ENCODE measurements at regions not wholly inside any gene's neighbourhood (a gene's known extent, or its start where the extent isn't known, plus 50 kb on each side); places are given as distances from the start of the nearest gene placed in this dataset.

DNA sequence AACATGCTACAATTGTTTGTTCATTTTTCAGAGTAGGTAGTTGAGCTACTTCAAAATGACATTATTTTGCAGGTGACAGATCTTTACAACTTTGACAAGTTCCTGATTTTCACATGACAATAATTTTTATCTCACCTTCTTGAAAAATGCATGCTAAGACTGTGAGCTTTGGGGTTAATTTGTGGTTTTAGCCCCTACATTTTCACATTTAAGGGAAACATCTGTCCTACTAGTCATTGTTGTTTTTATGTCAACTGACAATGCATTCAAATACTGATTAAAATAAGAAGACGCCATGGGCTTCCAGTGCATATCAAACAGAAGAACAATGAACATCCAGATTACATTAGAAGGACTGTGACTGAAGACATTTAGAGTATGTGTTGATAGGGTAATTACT, 1470.8 kb upstream of the TENM4 start:
- no peak for FAIRE-seq

DNA sequence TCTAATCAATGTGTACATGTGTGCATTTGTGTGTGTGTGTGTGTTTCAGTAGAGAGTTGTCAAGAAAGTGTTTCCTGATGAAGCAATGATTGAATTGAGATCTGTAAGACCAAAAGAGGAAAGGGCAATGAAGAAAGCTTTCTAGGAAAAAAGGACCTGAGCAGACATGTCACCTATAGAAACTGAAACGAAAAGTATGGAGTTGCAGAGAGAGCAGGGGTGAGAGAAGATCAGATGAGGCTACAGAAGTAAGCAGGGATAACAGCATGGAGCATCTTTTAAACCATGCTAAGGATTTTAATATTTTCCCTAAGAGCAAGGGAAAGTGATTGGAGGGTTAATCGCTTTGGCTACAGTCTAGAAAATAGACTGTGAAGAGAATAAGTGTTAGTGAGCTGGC, 1459.4 kb upstream of the TENM4 start:
- no peak for FAIRE-seq

DNA sequence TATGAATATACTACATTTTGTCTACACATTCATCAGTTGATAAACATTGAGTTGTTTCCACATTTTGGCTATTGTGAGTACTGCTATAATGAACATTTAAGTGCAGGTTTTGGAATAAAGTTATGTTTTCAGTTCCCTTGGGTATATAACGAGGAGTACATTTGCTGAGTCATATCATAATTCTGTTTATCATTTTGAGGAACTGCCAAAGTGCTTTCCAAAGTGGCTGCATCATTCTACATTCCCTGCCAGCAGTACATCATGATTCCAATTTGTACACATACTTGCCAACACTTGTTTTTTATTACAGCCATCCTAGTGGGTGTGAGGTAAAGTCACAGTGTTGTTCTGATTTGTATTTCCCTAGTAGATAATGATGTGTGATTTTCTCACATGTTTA, 1458.6 kb upstream of the TENM4 start:
- no peak for FAIRE-seq

DNA sequence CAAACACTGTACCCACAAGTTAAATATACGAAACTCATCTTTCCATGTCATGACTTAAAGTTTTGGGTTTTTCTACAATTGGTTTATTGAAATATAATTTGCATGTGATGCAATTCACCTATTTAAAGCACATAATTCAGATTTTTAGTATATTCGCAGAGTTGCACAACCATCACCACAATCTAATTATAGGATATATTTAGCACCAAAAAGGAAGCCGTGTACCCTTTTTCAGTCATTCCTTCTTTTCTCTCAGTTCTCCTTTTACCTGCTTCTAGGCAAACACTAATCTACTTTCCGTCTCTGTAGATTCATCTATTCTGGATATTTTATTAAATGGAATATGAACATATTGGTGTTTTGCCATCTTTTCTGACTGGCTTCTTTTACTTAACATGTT, 1458.1 kb upstream of the TENM4 start:
- FAIRE-seq, result no peak

DNA sequence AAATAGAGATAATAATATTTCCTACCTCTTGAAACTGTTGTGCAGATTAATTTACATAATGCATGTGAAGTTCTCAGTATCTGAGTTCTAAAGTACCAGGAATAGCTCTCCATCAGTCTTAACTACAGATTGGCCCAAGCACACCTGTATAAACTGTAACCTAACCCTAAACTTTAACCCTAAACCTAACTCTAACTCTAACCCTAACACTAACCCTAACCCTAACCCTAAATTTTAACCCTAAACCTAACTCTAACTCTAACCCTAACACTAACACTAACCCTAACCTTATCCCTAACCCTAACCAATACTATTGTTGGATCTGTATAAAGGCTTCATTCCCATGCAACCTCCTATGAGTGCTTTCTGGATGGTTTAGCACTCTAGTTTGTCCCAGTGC, 1445.9 kb upstream of the TENM4 start:
- no peak for FAIRE-seq

DNA sequence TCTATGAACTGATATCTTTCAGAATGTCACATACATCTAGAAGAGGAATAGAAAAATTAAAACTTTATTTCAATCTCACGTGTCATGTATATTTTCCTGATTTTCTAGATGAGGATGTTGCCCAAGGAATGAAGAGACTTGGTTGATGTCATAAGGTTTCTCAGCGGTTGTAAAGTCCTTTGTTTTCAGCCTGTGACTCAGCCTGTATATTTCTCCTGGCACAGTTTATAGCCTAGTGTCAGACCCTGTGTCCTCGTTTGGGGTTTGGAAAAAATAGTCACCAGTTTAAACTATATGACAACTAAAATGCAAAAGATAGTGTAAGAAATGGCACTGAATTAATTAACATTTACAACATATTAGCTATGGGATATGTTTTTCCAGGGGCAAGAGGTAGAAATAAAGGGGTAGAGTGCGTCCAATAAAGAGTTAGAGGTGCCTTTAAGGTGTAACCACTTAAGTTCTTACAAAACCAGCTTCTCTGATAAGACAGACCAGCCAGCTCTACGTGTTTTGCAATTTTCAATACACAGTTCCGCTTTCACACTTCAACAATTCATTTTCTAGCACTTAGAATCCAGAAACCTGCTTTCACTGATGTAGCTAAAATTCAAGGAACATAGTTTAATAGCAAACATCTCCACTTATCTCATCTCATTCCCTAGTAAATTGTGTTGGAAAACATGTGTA, 1432.6 kb upstream of the TENM4 start:
- FAIRE-seq, result no peak

DNA sequence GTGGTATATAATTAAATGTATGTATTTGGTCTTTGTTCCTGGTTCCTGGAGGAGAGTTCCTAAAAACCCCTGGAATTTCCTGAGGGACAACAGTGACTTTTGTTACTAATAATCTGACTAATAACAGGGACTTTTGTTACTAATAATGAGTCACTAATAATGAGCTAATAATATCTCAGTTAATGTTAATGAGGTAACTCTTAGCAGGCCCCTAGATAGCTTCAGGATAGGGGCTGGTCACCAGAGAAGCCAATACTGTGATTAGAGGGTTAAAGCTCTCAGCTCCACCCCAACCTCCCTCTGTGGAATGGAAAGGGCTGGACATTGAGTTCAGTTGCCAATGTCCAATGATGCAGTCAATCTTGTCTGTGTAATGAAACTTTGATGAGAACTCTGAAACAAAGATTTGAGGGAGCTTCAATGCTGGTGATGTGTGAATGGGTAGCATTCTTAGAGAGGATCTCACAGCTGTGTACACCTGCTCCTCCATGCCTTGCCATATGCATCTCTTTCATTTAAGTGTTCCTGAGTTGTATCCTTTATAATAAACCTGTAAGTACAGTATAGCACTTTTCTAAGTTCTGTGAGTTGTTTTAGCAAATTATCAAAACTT, 1431.4 kb upstream of the TENM4 start:
- no peak for FAIRE-seq

DNA sequence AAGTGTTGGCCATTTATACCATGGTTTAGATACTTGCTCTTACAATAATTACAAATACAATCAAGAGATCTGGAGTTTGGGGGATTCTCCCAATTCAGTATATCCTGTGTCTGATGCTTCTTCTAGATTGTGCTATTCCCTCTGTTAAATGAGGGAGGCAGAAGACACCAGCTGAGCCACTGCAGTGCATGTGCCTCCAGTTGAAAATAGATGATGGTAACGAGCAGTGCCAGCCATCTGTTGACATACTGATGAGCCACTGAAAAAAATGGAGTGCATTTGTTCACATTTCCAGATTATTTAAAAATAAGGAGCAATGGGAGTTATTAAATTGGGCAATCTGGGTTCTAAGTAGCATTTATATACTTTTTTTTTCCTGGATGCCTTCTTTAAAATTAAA, 1428.0 kb upstream of the TENM4 start:
- no peak for FAIRE-seq

DNA sequence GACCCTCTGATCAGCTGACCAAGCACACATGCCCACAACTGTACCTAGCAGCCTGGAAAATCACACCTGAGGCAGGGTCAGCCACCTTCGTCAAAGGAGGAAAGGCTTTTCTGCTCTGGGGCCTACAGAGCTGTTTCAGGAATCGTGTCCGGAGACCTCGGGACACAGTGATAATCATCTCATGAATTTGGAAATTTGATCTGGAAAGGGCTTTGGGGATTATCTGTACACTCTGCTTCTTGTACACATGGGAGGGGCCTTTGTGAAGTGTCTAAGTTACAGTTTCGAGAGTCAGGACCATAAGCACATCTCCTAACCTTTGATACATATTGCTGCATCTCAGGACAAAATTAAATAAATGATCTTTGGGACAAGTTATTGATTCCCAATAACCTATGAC, 1421.2 kb upstream of the TENM4 start:
- FAIRE-seq, result no peak

DNA sequence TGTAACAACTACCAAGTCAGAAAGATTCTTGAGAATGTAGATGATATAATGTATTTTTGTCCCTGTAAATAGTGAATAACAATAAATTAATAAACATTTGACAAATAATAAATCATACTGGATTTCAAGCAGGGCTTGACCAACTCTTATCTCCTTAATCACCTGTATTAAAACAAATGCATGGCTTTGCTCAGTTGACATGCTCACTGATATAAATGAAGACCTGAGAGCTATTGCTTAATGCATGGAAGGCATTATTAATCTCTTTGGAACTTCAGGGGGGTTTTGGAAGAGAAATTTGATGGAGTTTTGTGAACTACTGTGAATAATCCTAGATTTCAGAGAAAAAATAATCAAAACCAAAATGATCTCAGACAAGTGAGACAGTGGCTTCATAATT, 1420.4 kb upstream of the TENM4 start:
- FAIRE-seq, result no peak

DNA sequence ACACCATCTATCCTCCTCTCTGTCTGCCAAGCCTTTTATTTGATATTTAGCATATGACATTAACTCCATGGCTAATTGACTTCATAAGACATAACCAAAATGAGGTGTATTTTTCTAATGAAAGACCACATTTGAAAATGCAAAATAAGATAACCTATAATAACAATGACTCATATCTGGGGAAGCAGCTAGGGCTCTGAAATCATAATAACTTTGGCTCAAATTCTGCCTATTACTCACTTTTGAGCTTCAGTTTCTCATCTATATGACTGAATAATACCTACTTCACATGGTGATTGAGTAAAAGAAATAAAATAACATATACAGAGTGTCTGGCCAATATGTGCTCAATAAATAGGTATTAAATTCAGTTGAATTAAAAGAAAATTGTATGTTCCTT, 1419.8 kb upstream of the TENM4 start:
- FAIRE-seq, result no peak

DNA sequence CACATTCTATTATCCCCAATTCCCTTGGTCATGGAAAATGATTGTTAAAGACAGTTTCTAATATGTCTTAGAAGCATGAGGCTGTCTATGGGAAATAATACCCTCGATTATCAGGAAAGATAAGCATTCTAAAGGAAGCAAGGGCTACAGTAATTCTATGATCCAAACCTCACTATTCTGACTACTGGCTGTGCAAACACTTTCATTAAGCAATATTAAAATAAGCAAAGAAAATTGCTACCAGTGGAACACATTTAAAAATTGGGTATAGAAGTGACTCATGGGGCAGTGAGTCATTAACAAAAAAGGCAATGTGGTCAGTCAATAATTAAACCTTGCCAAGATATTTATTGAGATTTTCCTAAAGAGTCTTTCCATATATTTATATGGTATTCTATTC, 1415.2 kb upstream of the TENM4 start:
- FAIRE-seq, result no peak

DNA sequence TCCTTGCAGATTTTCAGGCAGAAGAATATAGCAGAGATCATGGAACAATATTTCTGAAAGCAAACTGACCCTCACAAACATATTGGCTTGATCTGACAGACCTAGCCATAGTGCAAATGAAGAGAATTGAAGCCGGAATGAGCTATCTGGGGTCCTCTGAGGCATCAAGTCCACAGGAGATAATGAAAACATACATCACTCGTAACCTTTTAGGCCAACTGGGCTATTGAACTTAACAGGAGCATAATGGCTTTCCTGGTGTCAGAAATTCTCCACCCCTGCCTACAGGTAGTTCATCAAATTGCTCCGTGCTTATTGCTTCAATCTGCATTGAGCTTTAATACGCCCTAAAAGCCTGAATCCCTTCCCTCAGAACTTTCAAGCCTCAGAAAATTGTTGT, 1414.6 kb upstream of the TENM4 start:
- no peak for FAIRE-seq

DNA sequence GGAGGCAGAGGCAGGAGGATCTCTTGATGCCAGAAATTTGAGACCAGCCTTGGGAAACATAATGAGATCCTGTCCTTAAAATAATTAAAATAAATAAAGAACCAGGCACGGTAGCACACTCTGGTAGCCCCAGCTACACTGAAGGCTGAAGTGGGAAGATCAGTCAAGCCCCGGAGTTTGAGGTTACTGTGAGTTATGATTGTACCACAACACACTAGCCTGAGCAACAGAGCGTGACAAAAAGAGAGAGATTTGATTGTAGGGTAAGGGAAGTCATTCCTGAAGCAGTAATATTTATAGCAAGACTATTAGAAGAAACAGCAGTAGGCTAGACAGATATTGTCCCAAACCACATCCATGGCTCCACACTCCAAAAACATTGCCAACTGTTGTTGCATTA, 1408.4 kb upstream of the TENM4 start:
- no peak for FAIRE-seq

DNA sequence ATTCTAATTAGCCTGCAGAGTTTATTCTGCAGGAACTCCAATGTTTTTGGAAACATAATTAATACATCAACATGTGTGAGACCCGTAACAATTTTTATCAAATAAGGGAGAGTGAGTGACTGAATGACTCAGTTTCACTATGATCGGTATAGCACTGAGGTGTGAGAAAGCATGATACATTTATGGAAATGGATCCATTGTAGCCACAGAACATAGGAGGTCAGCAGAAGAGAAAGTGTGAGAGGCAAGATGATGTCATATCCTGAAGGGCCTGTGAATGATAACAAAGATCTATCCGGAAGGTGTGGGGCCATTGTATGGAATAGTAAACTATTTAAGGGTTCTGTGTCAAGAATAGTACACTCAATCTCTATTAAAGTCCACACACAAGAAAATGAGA, 1406.1 kb upstream of the TENM4 start:
- no peak for FAIRE-seq

DNA sequence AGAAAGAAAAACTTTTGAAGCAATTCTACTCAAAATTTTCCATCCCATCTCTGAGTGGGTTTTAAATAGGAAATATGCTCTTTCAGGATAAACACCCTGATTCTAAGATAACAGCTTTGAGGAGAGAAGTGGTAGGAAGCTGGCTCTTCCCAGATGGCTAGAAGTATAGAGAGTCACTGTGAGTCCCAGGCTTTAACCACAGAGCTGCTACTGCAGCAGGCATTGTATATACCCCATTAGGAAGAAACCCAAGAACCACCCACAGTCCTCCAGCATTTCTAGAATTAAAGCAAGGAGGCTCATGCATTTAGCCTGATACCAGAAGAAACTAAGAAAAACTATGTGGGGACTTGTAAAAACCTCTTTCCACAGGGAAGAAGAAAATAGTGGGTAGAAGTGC, 1405.6 kb upstream of the TENM4 start:
- FAIRE-seq, result no peak

DNA sequence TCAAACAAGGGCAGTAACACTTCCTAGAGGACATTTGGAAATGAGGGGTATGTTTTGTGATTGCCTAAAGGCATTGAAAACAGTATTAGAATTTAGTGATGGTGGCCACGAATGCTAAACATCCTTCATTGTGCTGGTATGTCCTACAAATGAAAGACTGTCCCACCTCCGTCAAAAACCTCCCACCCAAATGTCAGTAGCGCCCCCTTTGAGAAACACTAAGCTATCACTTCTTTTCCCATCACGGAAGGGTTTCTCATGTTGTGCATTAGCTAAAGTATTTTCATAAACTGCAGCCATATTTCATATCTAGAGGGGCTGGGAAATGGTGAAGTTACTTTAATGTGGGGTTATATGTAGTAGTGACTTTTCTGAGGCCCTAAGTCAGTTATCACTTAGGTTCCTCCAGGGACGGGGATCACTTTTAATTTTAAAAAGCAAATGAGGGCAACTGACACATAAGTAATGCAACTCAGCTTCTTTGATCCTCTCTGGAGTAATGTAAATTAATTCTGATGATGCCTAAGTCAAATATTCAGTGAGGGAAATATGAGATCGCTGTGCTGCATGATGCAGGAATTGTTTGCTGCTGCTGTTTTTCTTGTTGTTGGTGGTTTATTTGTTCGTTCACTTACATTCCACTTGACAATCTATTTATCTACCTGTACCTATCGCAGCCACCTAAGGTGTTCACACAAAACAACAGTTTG, 1403.4 kb upstream of the TENM4 start:
- no peak for FAIRE-seq

DNA sequence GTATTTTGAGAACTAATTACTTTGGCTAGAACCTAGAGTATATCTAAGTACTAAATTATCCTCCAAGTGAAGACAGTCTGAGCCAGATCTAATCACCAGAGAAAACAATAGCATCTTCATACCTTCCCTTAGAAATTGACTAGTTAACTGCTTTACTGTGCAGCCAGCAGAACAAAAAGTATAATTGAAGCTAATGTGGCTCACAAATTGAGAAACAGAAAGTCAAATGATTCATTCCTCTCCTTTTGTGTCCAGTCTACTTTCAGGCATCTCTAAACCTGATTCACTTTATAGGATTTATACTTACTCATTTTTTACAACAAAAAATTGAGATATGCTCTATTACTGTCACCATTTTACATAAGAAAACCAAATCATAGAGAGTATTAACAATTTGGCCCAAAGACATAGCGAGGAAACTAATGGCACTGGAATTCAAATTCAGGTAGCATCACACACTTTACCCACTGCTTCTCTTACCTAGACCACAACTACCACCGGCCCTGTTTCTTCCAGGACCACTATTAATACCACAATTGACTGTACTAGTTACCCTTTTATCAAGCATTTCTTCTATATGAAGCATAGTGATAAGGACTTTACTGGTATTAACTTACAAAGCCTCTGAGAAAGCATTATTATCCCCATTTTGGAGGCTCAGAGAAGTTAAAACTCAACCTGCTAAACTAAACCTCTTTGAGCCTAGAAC, 1402.6 kb upstream of the TENM4 start:
- no peak for FAIRE-seq

DNA sequence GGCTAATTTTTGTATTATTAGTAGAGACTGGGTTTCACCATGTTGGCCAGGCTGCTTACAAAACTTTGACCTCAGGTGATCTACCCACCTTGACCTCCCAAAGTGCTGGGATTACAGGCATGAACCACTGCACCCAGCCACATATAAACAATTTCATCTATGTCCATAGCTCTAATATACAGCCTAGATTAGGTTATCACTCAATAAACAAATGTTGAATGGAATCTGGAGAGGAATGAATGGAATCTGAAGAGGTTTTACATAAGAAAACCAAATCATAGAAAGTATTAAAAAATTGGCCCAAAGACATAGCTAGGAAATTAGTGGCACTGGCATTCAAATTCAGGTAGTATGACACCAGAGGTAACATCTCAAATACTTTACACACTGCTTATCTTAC, 1401.4 kb upstream of the TENM4 start:
- FAIRE-seq, result no peak

DNA sequence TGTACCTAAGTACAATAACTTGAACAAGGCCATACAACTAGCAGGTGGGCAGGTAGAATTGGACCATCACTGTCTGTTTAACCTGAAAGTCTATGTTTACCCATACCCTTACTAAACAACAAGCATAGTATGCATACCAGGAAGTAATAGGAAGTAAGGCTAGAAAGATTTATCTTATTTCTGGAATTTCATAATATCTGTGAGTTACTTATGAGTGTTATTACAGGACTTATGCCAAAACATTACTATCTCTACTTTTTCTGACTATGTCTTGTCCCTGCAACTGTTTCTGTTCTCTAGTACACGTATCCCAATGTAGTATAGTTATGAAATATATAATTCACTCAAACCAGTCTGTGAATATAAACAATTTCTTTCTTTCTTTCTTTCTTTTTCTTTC, 1400.8 kb upstream of the TENM4 start:
- no peak for FAIRE-seq

DNA sequence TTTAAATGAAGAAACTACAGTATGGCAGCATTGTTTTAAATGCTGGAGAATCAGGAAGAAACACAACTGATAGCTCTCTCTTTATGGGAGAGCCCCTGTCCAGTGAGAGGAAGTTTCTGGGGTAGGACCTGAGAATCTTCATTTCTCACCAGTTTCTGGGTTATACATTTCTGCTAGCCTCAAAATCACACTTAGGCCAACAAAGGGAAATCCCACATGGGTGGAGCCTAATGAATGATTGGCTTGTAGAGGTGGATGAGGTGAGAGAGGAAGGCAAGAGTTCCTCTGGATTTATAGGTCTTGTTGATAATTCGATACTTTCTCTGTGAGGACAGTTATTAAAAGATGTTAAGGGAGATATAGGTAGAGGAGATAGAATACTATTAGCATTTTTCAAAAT, 1397.3 kb upstream of the TENM4 start:
- no peak for FAIRE-seq

DNA sequence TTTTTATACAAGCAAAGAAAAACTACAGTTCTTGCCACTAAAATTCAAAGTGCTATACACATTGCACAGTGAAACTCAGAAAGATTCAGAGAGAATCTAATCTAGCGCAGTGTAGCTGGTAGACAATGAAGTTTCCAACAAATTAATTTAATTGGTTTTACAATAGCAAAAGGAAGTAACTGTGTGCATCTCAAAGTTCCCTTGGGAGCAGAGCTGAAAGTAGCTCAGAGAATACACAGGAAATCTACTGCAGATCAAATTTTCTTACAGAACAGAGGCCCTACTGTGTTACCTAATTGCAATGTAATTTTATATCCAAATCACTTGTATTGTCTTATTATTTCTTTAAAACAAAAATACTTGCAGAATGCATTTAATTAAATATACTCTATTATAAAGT, 1396.2 kb upstream of the TENM4 start:
- no peak for FAIRE-seq

DNA sequence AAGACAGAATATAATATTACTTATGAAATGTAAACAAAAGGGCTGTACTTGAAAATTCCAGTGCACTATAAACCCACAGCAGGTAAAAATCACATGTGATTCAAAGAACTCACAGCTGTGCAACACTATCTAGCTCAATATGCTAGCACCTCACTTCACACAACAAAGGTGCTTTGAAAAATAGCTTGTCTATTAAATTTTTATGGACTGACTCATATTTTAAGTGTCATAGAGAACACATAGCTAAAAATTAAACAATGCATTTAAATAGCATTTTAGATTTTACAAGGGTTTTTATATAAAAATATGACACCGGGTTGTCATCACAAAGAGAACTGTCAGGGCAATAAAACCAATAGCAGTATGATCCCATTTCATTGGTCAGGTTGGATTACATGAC, 1390.5 kb upstream of the TENM4 start:
- no peak for FAIRE-seq

DNA sequence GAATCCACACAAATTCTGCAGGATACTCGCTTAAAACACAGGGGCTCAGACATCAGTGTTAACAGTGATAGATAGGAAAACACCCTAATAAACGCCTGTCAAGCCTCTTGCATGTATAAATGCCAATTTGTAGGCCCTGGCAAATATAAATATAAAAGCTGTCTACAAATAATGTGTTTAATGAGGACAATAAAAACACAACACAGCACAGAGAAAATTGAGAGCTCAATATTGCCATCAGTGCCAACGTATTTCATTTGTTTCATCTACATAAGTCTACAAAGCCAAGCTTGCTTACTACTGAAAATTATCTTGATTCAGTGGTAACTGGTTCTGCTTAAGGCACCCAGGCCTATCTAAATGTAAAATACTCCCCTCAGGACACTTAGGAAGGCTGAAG, 1387.0 kb upstream of the TENM4 start:
- FAIRE-seq, result no peak
